CD4-positive, alpha-beta T cell (primary cell): ENCODE measurements at regions not wholly inside any gene's neighbourhood (a gene's known extent, or its start where the extent isn't known, plus 50 kb on each side); places are given as distances from the start of the nearest gene placed in this dataset.

ENCODE experiments used
- ATAC-seq: fragments of 200-7000 bp; cut with Tn5 transposase; one replicate; pipeline ENCODE4 v1.10.0; 2022; ENCODE audit warnings: mild to moderate bottlenecking; ENCODE audit not compliant: poor library complexity
- CTCF ChIA-PET: fragments of 350-600 bp; sonication (Branson Sonifier 250); formaldehyde crosslinking; loops from one replicate; lab custom pipeline; 2021; ENCODE audit warnings: antibody characterized with exemption, inconsistent platforms; lab: Charles Lee
- POLR2A ChIA-PET: fragments of 350-600 bp; sonication (Branson Sonifier 250); formaldehyde crosslinking; loops from one replicate; lab custom pipeline; 2021; ENCODE audit warnings: antibody characterized with exemption, inconsistent platforms; lab: Charles Lee
- DNase-seq, 14 experiments: peaks; one replicate each; pipeline ENCODE4 v3.0.0-alpha.2; 2013 to 2020; ENCODE audit warnings: mixed read lengths in 2 of 14
- H3K27ac ChIP-seq, 2 donors: one replicate each; pipeline versions ENCODE4 v1.5.1 to v1.7.0; 2013; ENCODE audit warnings: low read length in 2 of 2, low read depth in 1 of 2, mild to moderate bottlenecking in 1 of 2
- H3K27me3 ChIP-seq, 2 experiments: 1 replicate in 1 of 2; 2 replicates in 1 of 2; pipeline versions ENCODE4 v1.6.1 to v1.7.0; 2013; ENCODE audit warnings: low read length in 2 of 2, control low read depth in 1 of 2, mild to moderate bottlenecking in 1 of 2, moderate library complexity in 1 of 2; ENCODE audit not compliant: insufficient read depth in 2 of 2, control insufficient read depth in 1 of 2
- H3K36me3 ChIP-seq: one replicate; pipeline ENCODE4 v1.6.1; 2013; ENCODE audit warnings: low read length, control low read depth; ENCODE audit not compliant: insufficient read depth
- H3K4me1 ChIP-seq: one replicate; pipeline ENCODE4 v1.6.1; 2013; ENCODE audit warnings: low read length, control low read depth; ENCODE audit not compliant: insufficient read depth
- H3K4me3 ChIP-seq: one replicate; pipeline ENCODE4 v1.5.1; 2013; ENCODE audit warnings: mild to moderate bottlenecking, low read length, moderate library complexity
- H3K9me3 ChIP-seq, 2 experiments: 1 replicate in 1 of 2; 2 replicates in 1 of 2; pipeline versions ENCODE4 v1.6.1 to v1.7.0; 2013; ENCODE audit warnings: low read length in 2 of 2, mild to moderate bottlenecking in 2 of 2, control low read depth in 1 of 2, moderate library complexity in 1 of 2; ENCODE audit not compliant: control insufficient read depth in 1 of 2, insufficient read depth in 1 of 2
- H3K27ac Mint-ChIP-seq: one replicate; pipeline ENCODE4 v1.8.0; 2020; ENCODE audit warnings: mixed read lengths
- H3K27me3 Mint-ChIP-seq: one replicate; pipeline ENCODE4 v1.8.0; 2021; ENCODE audit warnings: mixed read lengths
- H3K36me3 Mint-ChIP-seq: one replicate; pipeline ENCODE4 v1.8.0; 2021; ENCODE audit warnings: low read depth, mixed read lengths
- H3K4me1 Mint-ChIP-seq: one replicate; pipeline ENCODE4 v1.8.0; 2021; ENCODE audit warnings: low read depth, mixed read lengths
- H3K4me3 Mint-ChIP-seq: one replicate; pipeline ENCODE4 v1.8.0; 2020; ENCODE audit warnings: mild to moderate bottlenecking, mixed read lengths
- H3K9me3 Mint-ChIP-seq: one replicate; pipeline ENCODE4 v1.8.0; 2020; ENCODE audit warnings: mixed read lengths
- intact Hi-C, 2 experiments: fragments of 100-400 bp; cut with DNase I in 1 of 2; cut with micrococcal nuclease in 1 of 2; formaldehyde crosslinking; loops; one replicate each; pipeline versions ENCODE4 v1.15.1 to v1.9.0; 2023 to 2025; cut with DNase I, micrococcal nuclease
- TF ChIP-seq, protein P1 (sequence below): fragments of 200-600 bp; IDR thresholded peaks from one replicate; pipeline ENCODE4 v1.8.0; 2022; ENCODE audit warnings: antibody characterized with exemption, mild to moderate bottlenecking

DNA sequence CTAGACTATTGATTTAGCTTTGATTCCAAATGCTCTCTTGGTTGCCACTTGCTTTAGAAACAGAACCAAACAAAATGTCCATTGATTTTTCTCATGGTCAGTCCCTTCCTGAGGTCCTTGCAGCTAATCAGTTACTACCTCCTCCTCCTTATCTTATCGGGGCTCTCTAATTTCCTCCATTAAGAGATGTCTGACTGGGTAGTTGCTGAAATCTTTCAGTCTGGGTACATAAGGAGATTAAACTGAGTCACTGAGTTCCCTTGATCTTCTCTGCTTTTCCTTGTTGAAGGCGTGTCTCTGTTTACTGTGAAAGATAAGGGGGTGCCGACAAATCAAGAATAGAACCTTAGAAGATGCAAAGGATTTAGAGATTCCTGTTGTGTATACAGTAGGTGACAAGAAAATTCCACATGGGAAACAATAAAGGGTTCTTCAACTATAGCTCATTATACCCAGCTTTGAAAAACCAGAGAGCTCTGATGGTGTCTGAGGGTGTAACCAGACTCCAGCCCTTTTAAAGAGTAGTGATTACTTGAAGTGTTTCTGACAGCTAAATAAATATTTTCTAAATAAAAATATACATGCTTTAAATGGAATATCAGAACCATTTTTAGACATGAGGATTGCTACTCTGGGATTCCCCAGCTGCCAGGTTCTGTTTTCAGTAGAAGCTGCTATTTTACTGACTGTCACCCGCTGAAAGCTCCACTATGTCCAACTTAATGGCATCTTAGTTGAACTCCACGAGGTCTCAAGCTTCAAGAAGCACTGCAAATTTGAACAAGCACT lies 791.3 kb upstream of the SOX9 start:
- Histone ChIP-seq H3K36me3 (no peaks in the 10 kb centered on the region), H3K27me3 (no peaks in the 10 kb centered on the region), H3K27ac (no peak overlapping the region), H3K4me3 (no peak overlapping the region), H3K9me3 (no peaks in the 10 kb centered on the region), H3K4me1 (no peaks in the 10 kb centered on the region)
- Mint-ChIP-seq H3K4me1 (no peaks in the 10 kb centered on the region), H3K27me3 (no peaks in the 10 kb centered on the region), H3K9me3 (peaks cover 13% of the 10 kb centered on the region), H3K27ac (no peak overlapping the region), H3K4me3 (no peak overlapping the region), H3K36me3 (no peaks in the 10 kb centered on the region)
- intact Hi-C loops: no loop called here
- ATAC-seq: no peak
- DNase-seq: no peak
- ChIA-PET POLR2A (no interaction called here), CTCF (no interaction called here)
- TF ChIP-seq, protein P1, sequence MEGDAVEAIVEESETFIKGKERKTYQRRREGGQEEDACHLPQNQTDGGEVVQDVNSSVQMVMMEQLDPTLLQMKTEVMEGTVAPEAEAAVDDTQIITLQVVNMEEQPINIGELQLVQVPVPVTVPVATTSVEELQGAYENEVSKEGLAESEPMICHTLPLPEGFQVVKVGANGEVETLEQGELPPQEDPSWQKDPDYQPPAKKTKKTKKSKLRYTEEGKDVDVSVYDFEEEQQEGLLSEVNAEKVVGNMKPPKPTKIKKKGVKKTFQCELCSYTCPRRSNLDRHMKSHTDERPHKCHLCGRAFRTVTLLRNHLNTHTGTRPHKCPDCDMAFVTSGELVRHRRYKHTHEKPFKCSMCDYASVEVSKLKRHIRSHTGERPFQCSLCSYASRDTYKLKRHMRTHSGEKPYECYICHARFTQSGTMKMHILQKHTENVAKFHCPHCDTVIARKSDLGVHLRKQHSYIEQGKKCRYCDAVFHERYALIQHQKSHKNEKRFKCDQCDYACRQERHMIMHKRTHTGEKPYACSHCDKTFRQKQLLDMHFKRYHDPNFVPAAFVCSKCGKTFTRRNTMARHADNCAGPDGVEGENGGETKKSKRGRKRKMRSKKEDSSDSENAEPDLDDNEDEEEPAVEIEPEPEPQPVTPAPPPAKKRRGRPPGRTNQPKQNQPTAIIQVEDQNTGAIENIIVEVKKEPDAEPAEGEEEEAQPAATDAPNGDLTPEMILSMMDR: no peak

DNA sequence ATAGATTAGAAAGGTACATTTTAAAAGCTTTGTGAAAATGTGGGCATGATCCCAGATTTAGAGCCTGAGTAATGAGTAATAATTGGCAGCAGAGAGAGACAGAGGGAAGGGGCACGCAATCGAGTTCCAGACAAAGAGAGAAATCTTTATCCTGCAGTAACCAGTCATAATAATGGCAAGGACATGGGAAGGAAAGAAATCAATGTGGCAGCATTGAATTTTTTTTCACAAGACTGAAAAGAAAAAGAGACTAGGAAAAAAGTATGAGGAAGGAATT lies 790.8 kb upstream of the SOX9 start:
- ChIA-PET POLR2A (no interaction called here), CTCF (no interaction called here)
- Mint-ChIP-seq H3K4me3 (no peak overlapping the region), H3K4me1 (no peaks in the 10 kb centered on the region), H3K9me3 (peaks cover 12% of the 10 kb centered on the region), H3K36me3 (no peaks in the 10 kb centered on the region), H3K27me3 (no peaks in the 10 kb centered on the region), H3K27ac (no peak overlapping the region)
- Histone ChIP-seq H3K9me3 (no peaks in the 10 kb centered on the region), H3K4me3 (no peak overlapping the region), H3K27ac (no peak overlapping the region), H3K4me1 (no peaks in the 10 kb centered on the region), H3K27me3 (no peaks in the 10 kb centered on the region), H3K36me3 (no peaks in the 10 kb centered on the region)
- DNase-seq (no peak), ATAC-seq (no peak)
- intact Hi-C loops: no loop called here
- TF ChIP-seq, protein P1: no peak

DNA sequence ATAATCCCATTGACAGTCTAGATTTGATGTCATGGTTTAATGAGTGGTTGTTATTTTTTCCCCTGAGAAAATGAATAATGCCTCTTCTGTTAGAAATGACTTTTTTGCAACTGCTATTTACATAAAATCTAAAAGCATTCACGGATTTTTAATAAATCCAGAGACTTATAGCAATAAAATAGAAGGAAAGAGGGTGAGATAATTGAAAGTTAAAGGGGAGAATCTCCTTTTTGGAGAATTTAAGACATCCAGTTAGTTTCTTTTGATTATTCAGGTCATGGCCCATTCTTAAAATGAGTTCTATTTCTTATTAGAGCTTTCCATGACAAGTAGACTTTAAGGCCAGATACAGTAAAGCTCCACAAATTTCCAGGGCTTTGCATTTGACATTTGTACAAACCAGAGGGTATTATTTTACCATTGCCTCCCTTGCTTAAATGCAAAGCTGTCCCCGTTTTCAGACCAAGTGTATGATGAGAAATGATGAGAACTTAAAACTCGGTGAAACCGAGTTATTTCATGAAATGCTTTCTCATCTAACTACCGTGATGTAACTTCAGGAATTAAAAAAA lies 789.0 kb upstream of the SOX9 start:
- Mint-ChIP-seq H3K27ac (no peak overlapping the region), H3K36me3 (no peaks in the 10 kb centered on the region), H3K9me3 (peaks cover 10% of the 10 kb centered on the region), H3K27me3 (no peaks in the 10 kb centered on the region), H3K4me1 (no peaks in the 10 kb centered on the region), H3K4me3 (no peak overlapping the region)
- no peaks in the 10 kb centered on the region for H3K9me3 ChIP-seq
- intact Hi-C loops: no loop called here
- TF ChIP-seq, protein P1: no peak
- ChIA-PET POLR2A (no interaction called here), CTCF (no interaction called here)
- no peaks in the 10 kb centered on the region for H3K36me3 ChIP-seq
- no peak overlapping the region for H3K4me3 ChIP-seq
- H3K4me1 ChIP-seq: no peaks in the 10 kb centered on the region
- ATAC-seq (no peak), DNase-seq (no peak)
- no peaks in the 10 kb centered on the region for H3K27me3 ChIP-seq
- no peak overlapping the region for H3K27ac ChIP-seq
